SH-SY5Y (cell line): ENCODE measurements at regions not wholly inside any gene's neighbourhood (a gene's known extent, or its start where the extent isn't known, plus 50 kb on each side); places are given as distances from the start of the nearest gene placed in this dataset.

Experiments used
- GATA2 ChIP-seq: IDR thresholded peaks from 2 replicates; pipeline ENCODE4 v1.6.1; 2011; ENCODE audit warnings: mild to moderate bottlenecking, low read depth, low read length
- GATA3 ChIP-seq: IDR thresholded peaks from 2 replicates; pipeline ENCODE4 v1.6.1; 2011; ENCODE audit warnings: low read depth, mild to moderate bottlenecking, low read length, moderate library complexity

- TF ChIP-seq GATA2 (no peak), GATA3 (no peak)
Observed at GRCh38 chr6:115612796-115613479, 447.8 kb downstream of the FRK start.
